HUES6 (cell line): ENCODE measurements at regions not wholly inside any gene's neighbourhood (a gene's known extent, or its start where the extent isn't known, plus 50 kb on each side); places are given as distances from the start of the nearest gene placed in this dataset.
A peak's percentile ranks its signal among the peaks of the same experiment; 100 is the strongest.

Experiments used
- H3K27ac ChIP-seq: 2 replicates; pipeline ENCODE4 v1.7.0; 2013; ENCODE audit warnings: low read depth, mild to moderate bottlenecking, low read length, inconsistent platforms
- H3K27me3 ChIP-seq: 2 replicates; pipeline ENCODE4 v1.6.1; 2013; ENCODE audit warnings: low read length; ENCODE audit not compliant: control insufficient read depth, insufficient read depth
- H3K36me3 ChIP-seq: 2 replicates; pipeline ENCODE4 v1.6.1; 2013; ENCODE audit warnings: low read length; ENCODE audit not compliant: control insufficient read depth, insufficient read depth
- H3K4me1 ChIP-seq: 2 replicates; pipeline ENCODE4 v1.6.1; 2013; ENCODE audit warnings: low read length; ENCODE audit not compliant: control insufficient read depth, insufficient read depth
- H3K4me3 ChIP-seq: 2 replicates; pipeline ENCODE4 v1.5.1; 2013; ENCODE audit warnings: low read depth, low read length
- H3K9ac ChIP-seq: one replicate; pipeline ENCODE4 v1.6.1; 2013; ENCODE audit warnings: mild to moderate bottlenecking, low read length
- H3K9me3 ChIP-seq: 2 replicates; pipeline ENCODE4 v1.6.1; 2013; ENCODE audit warnings: low read depth, low read length; ENCODE audit not compliant: control insufficient read depth, insufficient read depth

- Histone ChIP-seq H3K36me3 (no peaks in the 10 kb centered on the region), H3K27ac (no peak overlapping the region), H3K9ac (no peak overlapping the region), H3K27me3 (no peaks in the 10 kb centered on the region), H3K4me3 (no peak overlapping the region), H3K4me1 (no peaks in the 10 kb centered on the region), H3K9me3 (0 out of 2 replicates have a peak, but pooled peaks cover 3% of the 10 kb centered on the region)
Observed at GRCh38 chr10:105797234-105797890, 1156.3 kb downstream of the SORCS3 start.

GRCh38 chr10:105793071-105793470 lies 1152.0 kb downstream of the SORCS3 start:
- Histone ChIP-seq H3K36me3 (no peaks in the 10 kb centered on the region), H3K27me3 (no peaks in the 10 kb centered on the region), H3K4me3 (no peak overlapping the region), H3K9me3 (no peaks in the 10 kb centered on the region), H3K27ac (no peak overlapping the region), H3K9ac (no peak overlapping the region), H3K4me1 (no peaks in the 10 kb centered on the region)

- Histone ChIP-seq H3K27ac (no peak overlapping the region), H3K36me3 (no peaks in the 10 kb centered on the region), H3K27me3 (no peaks in the 10 kb centered on the region), H3K9me3 (peaks cover 17% of the 10 kb centered on the region; the same call in 1 of the 2 replicates), H3K4me3 (no peak overlapping the region), H3K4me1 (no peaks in the 10 kb centered on the region), H3K9ac (no peak overlapping the region)
Observed at GRCh38 chr10:105785721-105786120, 1144.6 kb downstream of the SORCS3 start.

- no peaks in the 10 kb centered on the region for H3K4me1 ChIP-seq
- no peak overlapping the region for H3K9ac ChIP-seq
- no peak overlapping the region for H3K27ac ChIP-seq
- H3K27me3 ChIP-seq, result no peaks in the 10 kb centered on the region
- peaks cover 17% of the 10 kb centered on the region; the same call in 1 of the 2 replicates for H3K9me3 ChIP-seq
- H3K36me3 ChIP-seq, result no peaks in the 10 kb centered on the region
- no peak overlapping the region for H3K4me3 ChIP-seq
Observed at GRCh38 chr10:105783936-105784483, 1142.9 kb downstream of the SORCS3 start.

- Histone ChIP-seq H3K27ac (no peak overlapping the region), H3K9me3 (no peaks in the 10 kb centered on the region)
Observed at GRCh38 chr10:105774881-105775280, 1133.8 kb downstream of the SORCS3 start.

GRCh38 chr10:105774351-105774750 lies 1133.3 kb downstream of the SORCS3 start:
- no peak overlapping the region for H3K9ac ChIP-seq
- no peaks in the 10 kb centered on the region for H3K9me3 ChIP-seq
- no peak overlapping the region for H3K27ac ChIP-seq
- H3K4me3 ChIP-seq, result no peak overlapping the region
- H3K27me3 ChIP-seq, result no peaks in the 10 kb centered on the region
- peaks cover 8% of the 10 kb centered on the region; the same call in 1 of the 2 replicates for H3K4me1 ChIP-seq
- no peaks in the 10 kb centered on the region for H3K36me3 ChIP-seq

More at GRCh38 chr10:105774881-105775280, 1133.8 kb downstream of the SORCS3 start:
- H3K36me3 ChIP-seq, result no peaks in the 10 kb centered on the region
- H3K4me3 ChIP-seq, result no peak overlapping the region
- no peak overlapping the region for H3K9ac ChIP-seq
- peaks cover 7% of the 10 kb centered on the region; the same call in 1 of the 2 replicates for H3K4me1 ChIP-seq
- no peaks in the 10 kb centered on the region for H3K27me3 ChIP-seq

- peaks cover 8% of the 10 kb centered on the region; the same call in 1 of the 2 replicates for H3K4me1 ChIP-seq
- no peaks in the 10 kb centered on the region for H3K36me3 ChIP-seq
Observed at GRCh38 chr10:105770524-105771212, 1129.6 kb downstream of the SORCS3 start.

GRCh38 chr10:105769248-105770184 lies 1128.4 kb downstream of the SORCS3 start:
- no peak overlapping the region for H3K9ac ChIP-seq
- no peak overlapping the region; the same call in 1 of the 2 replicates for H3K27ac ChIP-seq
- no peaks in the 10 kb centered on the region for H3K36me3 ChIP-seq
- H3K9me3 ChIP-seq, result no peaks in the 10 kb centered on the region
- peaks cover 8% of the 10 kb centered on the region; the same call in 1 of the 2 replicates for H3K4me1 ChIP-seq
- H3K4me3 ChIP-seq, result no peak overlapping the region
- no peaks in the 10 kb centered on the region for H3K27me3 ChIP-seq

More at GRCh38 chr10:105770524-105771212, 1129.6 kb downstream of the SORCS3 start:
- Histone ChIP-seq H3K4me3 (no peak overlapping the region), H3K9me3 (no peaks in the 10 kb centered on the region), H3K9ac (peak overlapping the region; percentile 2), H3K27ac (no peak overlapping the region), H3K27me3 (no peaks in the 10 kb centered on the region)

GRCh38 chr10:105763611-105764010 lies 1122.5 kb downstream of the SORCS3 start:
- H3K27ac ChIP-seq, result no peak overlapping the region
- H3K9me3 ChIP-seq, result no peaks in the 10 kb centered on the region
- no peaks in the 10 kb centered on the region for H3K4me1 ChIP-seq
- no peak overlapping the region for H3K9ac ChIP-seq
- H3K4me3 ChIP-seq, result no peak overlapping the region
- H3K27me3 ChIP-seq, result no peaks in the 10 kb centered on the region
- no peaks in the 10 kb centered on the region for H3K36me3 ChIP-seq

GRCh38 chr10:105761576-105762260 lies 1120.6 kb downstream of the SORCS3 start:
- no peak overlapping the region for H3K4me3 ChIP-seq
- no peaks in the 10 kb centered on the region for H3K9me3 ChIP-seq
- no peak overlapping the region for H3K27ac ChIP-seq
- no peaks in the 10 kb centered on the region for H3K4me1 ChIP-seq
- H3K36me3 ChIP-seq, result no peaks in the 10 kb centered on the region
- H3K27me3 ChIP-seq, result no peaks in the 10 kb centered on the region
- H3K9ac ChIP-seq, result no peak overlapping the region
